NCI-H146 (cell line): ENCODE measurements at regions not wholly inside any gene's neighbourhood (a gene's known extent, or its start where the extent isn't known, plus 50 kb on each side); places are given as distances from the start of the nearest gene placed in this dataset.
"Not testable (repeated sequence)": the region's sequence is repeated elsewhere in the genome, so short reads cannot be mapped to it uniquely, and the experiment has no call there.

Source experiments
- DNase-seq: peaks from one replicate; lab custom pipeline; 2025; lab: John Stamatoyannopoulos, UW

- peak; percentile 18 for DNase-seq
These were observed 215.2 kb upstream of the SSTR1 start for GRCh38 chr14:37992499-37992898.

- DNase-seq, result no peak
These were observed 212.8 kb upstream of the SSTR1 start for GRCh38 chr14:37994846-37995372.

GRCh38 chr14:37997017-37997416 is 210.7 kb upstream of the SSTR1 start:
- DNase-seq, result no peak

- no peak for DNase-seq
These were observed 207.4 kb upstream of the SSTR1 start for GRCh38 chr14:38000340-38000739.

GRCh38 chr14:38001501-38001900 is 206.2 kb upstream of the SSTR1 start:
- DNase-seq, result no peak

- DNase-seq, result no peak
These were observed 203.7 kb upstream of the SSTR1 start for GRCh38 chr14:38003746-38004609.

- no peak for DNase-seq
These were observed 203.2 kb upstream of the SSTR1 start for GRCh38 chr14:38004610-38004879.

GRCh38 chr14:38011156-38011555 is 196.5 kb upstream of the SSTR1 start:
- DNase-seq, result not testable (repeated sequence)

GRCh38 chr14:38012056-38012455 is 195.6 kb upstream of the SSTR1 start:
- DNase-seq, result no peak

GRCh38 chr14:38016497-38016896 is 191.2 kb upstream of the SSTR1 start:
- no peak for DNase-seq

- no peak for DNase-seq
These were observed 185.8 kb upstream of the SSTR1 start for GRCh38 chr14:38021861-38022260.

- no peak for DNase-seq
These were observed 184.9 kb upstream of the SSTR1 start for GRCh38 chr14:38022775-38023174.

- DNase-seq, result no peak
These were observed 169.5 kb upstream of the SSTR1 start for GRCh38 chr14:38038171-38038570.

- DNase-seq, result no peak
These were observed 168.7 kb upstream of the SSTR1 start for GRCh38 chr14:38038986-38039385.

- DNase-seq, result no peak
These were observed 168.2 kb upstream of the SSTR1 start for GRCh38 chr14:38039496-38039895.

- no peak for DNase-seq
These were observed 167.3 kb upstream of the SSTR1 start for GRCh38 chr14:38040411-38040810.

- DNase-seq, result no peak
These were observed 165.4 kb upstream of the SSTR1 start for GRCh38 chr14:38042322-38042721.

GRCh38 chr14:38044710-38045109 is 163.0 kb upstream of the SSTR1 start:
- no peak for DNase-seq

GRCh38 chr14:38045461-38045860 is 162.2 kb upstream of the SSTR1 start:
- DNase-seq, result no peak

GRCh38 chr14:38046160-38046559 is 161.5 kb upstream of the SSTR1 start:
- no peak for DNase-seq

GRCh38 chr14:38047195-38047902 is 160.4 kb upstream of the SSTR1 start:
- DNase-seq, result no peak

- no peak for DNase-seq
These were observed 154.0 kb upstream of the SSTR1 start for GRCh38 chr14:38053666-38054065.

- DNase-seq, result no peak
These were observed 151.4 kb upstream of the SSTR1 start for GRCh38 chr14:38056270-38056669.
